ENCODE measurements at regions not wholly inside any gene's neighbourhood (a gene's known extent, or its start where the extent isn't known, plus 50 kb on each side); places are given as distances from the start of the nearest gene placed in this dataset.

DNA sequence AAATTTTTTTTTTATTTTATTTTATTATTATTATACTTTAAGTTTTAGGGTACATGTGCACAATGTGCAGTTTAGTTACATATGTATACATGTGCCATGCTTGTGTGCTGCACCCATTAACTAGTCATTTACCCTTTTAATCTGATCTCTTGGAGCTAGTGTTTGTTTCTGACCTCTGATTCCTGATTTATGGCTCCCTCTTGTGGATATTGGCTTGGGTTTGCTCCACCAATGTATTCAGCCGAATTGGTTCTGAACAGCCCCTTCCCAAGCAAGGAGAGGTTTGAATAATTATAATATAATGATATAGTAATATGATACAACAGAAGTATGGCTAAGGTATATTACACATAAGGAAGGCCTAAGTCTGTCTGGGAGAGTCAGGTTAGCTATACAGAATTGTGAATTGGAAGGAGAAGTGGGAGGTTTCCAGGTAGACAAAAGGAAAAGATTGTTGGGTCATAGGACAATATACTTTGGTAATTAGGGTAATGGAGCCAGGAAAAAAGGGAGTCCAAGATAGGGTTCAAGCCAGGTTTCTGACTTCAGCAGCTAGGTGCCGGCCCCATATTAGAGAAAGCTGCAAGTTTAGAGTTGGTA, 53.1 kb upstream of the HMCN1 start:
- H3K36me3 ChIP-seq (ENCODE audit: control insufficient read depth in 4 of 4, insufficient read depth in 4 of 4, low read length in 3 of 4), result no peaks in the 10 kb centered on the region
- ChIA-PET POLR2A (interaction anchor here (0.6 kb wide), 2 partner anchors 139 to 362 kb away, joined by 3 to 10 read pairs; no protein-coding TSS in a partner anchor), CTCF (interaction anchor here (0.7 to 3.3 kb wide), 18 partner anchors 9 to 538 kb away, joined by 3 to 20 read pairs (median 5); partner anchors contain the start of gene IVNS1ABP)
- H3K4me1 ChIP-seq (ENCODE audit: control extremely low read depth in 1 of 4, control insufficient read depth in 4 of 4, insufficient read depth in 4 of 4, low read length in 3 of 4), result peaks cover 0 to 11% (median 7%) of the 10 kb centered on the region in 4 experiments
- WGBS (ENCODE audit: insufficient coverage), result no CpG with 5 or more reads among the region's 2 CpGs
- H3K27ac ChIP-seq (ENCODE audit: insufficient read depth in 1 of 2, low read depth in 1 of 2, low read length in 2 of 2, poor library complexity in 1 of 2, severe bottlenecking in 2 of 2), result no peak overlapping the region
- no peak overlapping the region for H3K4me3 ChIP-seq (ENCODE audit: control insufficient read depth in 1 of 7, extremely low read depth in 1 of 7, insufficient read depth in 4 of 7, low read depth in 2 of 7, low read length in 6 of 7)
- no peaks in the 10 kb centered on the region for H3K9me3 ChIP-seq (ENCODE audit: control extremely low read depth in 1 of 5, control insufficient read depth in 4 of 5, insufficient read depth in 2 of 5, low read depth in 1 of 5, low read length in 4 of 5)
- H3K27me3 ChIP-seq (replicated peaks in 2 of 5; ENCODE audit: control insufficient read depth in 4 of 5, insufficient read depth in 5 of 5, low read length in 4 of 5), result no peaks in the 10 kb centered on the region
- DNase-seq, result peak; percentile 55 to 65 (median 61)

DNA sequence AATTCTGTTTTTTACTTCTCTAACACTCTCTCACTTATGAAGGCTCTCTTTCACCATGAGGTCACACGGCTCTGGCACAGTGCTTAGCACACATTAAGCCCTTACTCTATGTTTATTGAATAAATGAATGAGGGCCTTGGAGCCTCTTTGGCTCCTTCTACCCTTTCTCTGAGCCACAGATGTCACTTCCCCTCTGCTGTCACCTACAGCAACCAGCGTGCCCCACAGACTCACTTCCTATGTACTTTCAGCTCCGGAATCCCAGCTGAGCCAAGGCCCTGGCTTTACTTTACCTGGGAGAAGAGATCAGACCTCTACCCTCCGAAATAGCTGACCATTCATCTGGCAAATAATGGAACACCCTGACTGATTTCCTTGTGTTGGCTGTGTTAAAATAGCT, 53.7 kb upstream of the HMCN1 start:
- peak in 2 of 3 donors; percentile 40 to 46 for DNase-seq
- no peaks in the 10 kb centered on the region for H3K27me3 ChIP-seq (replicated peaks in 2 of 5; ENCODE audit: control insufficient read depth in 4 of 5, insufficient read depth in 5 of 5, low read length in 4 of 5)
- H3K9me3 ChIP-seq (ENCODE audit: control extremely low read depth in 1 of 5, control insufficient read depth in 4 of 5, insufficient read depth in 2 of 5, low read depth in 1 of 5, low read length in 4 of 5), result no peaks in the 10 kb centered on the region
- WGBS (ENCODE audit: insufficient coverage), result 28% methylated on average over 3 of the region's 4 CpGs
- CTCF ChIA-PET, result interaction anchor here (0.7 to 3.3 kb wide), 16 partner anchors 8 to 527 kb away, joined by 3 to 20 read pairs (median 6); partner anchors contain the start of gene IVNS1ABP
- H3K4me1 ChIP-seq (ENCODE audit: control extremely low read depth in 1 of 4, control insufficient read depth in 4 of 4, insufficient read depth in 4 of 4, low read length in 3 of 4), result peaks cover 0 to 11% (median 7%) of the 10 kb centered on the region in 4 experiments
- H3K36me3 ChIP-seq (ENCODE audit: control insufficient read depth in 4 of 4, insufficient read depth in 4 of 4, low read length in 3 of 4), result no peaks in the 10 kb centered on the region
- POLR2A ChIA-PET, result no interaction called here
- no peak overlapping the region for H3K27ac ChIP-seq (ENCODE audit: insufficient read depth in 1 of 2, low read depth in 1 of 2, low read length in 2 of 2, poor library complexity in 1 of 2, severe bottlenecking in 2 of 2)
- H3K4me3 ChIP-seq (ENCODE audit: control insufficient read depth in 1 of 7, extremely low read depth in 1 of 7, insufficient read depth in 4 of 7, low read depth in 2 of 7, low read length in 6 of 7), result peak overlapping the region in 2 of 7 experiments; percentile 3 to 15

GRCh38 chr1:185679220-185679619, 55.0 kb upstream of the HMCN1 start:
- CTCF ChIA-PET, result interaction anchor here (1.2 to 3.3 kb wide), 6 partner anchors 9 to 440 kb away, joined by 3 to 20 read pairs (median 8); no protein-coding TSS in a partner anchor
- WGBS (ENCODE audit: insufficient coverage), result 90% methylated on average over 5 of the region's 5 CpGs
- Histone ChIP-seq H3K27ac (ENCODE audit: insufficient read depth in 1 of 2, low read depth in 1 of 2, low read length in 2 of 2, poor library complexity in 1 of 2, severe bottlenecking in 2 of 2) (no peak overlapping the region), H3K9me3 (ENCODE audit: control extremely low read depth in 1 of 5, control insufficient read depth in 4 of 5, insufficient read depth in 2 of 5, low read depth in 1 of 5, low read length in 4 of 5) (no peaks in the 10 kb centered on the region), H3K4me1 (ENCODE audit: control extremely low read depth in 1 of 4, control insufficient read depth in 4 of 4, insufficient read depth in 4 of 4, low read length in 3 of 4) (peaks cover 0 to 20% (median 11%) of the 10 kb centered on the region in 4 experiments), H3K36me3 (ENCODE audit: control insufficient read depth in 4 of 4, insufficient read depth in 4 of 4, low read length in 3 of 4) (no peaks in the 10 kb centered on the region), H3K27me3 (replicated peaks in 2 of 5; ENCODE audit: control insufficient read depth in 4 of 5, insufficient read depth in 5 of 5, low read length in 4 of 5) (no peaks in the 10 kb centered on the region), H3K4me3 (ENCODE audit: control insufficient read depth in 1 of 7, extremely low read depth in 1 of 7, insufficient read depth in 4 of 7, low read depth in 2 of 7, low read length in 6 of 7) (no peak overlapping the region)
- POLR2A ChIA-PET, result no interaction called here
- DNase-seq, result no peak

- ChIA-PET POLR2A (no interaction called here), CTCF (interaction anchor here (2.2 kb wide), 1 partner anchor 438 kb away, joined by 10 read pairs; no protein-coding TSS in a partner anchor)
- H3K36me3 ChIP-seq (ENCODE audit: control insufficient read depth in 4 of 4, insufficient read depth in 4 of 4, low read length in 3 of 4), result no peaks in the 10 kb centered on the region
- no peak for DNase-seq
- peaks cover 0 to 36% (median 15%) of the 10 kb centered on the region in 4 experiments for H3K4me1 ChIP-seq (ENCODE audit: control extremely low read depth in 1 of 4, control insufficient read depth in 4 of 4, insufficient read depth in 4 of 4, low read length in 3 of 4)
- no peak overlapping the region for H3K27ac ChIP-seq (ENCODE audit: insufficient read depth in 1 of 2, low read depth in 1 of 2, low read length in 2 of 2, poor library complexity in 1 of 2, severe bottlenecking in 2 of 2)
- WGBS (ENCODE audit: insufficient coverage), result 100% methylated on average over 1 of the region's 1 CpG
- no peak overlapping the region for H3K4me3 ChIP-seq (ENCODE audit: control insufficient read depth in 1 of 7, extremely low read depth in 1 of 7, insufficient read depth in 4 of 7, low read depth in 2 of 7, low read length in 6 of 7)
- H3K27me3 ChIP-seq (replicated peaks in 2 of 5; ENCODE audit: control insufficient read depth in 4 of 5, insufficient read depth in 5 of 5, low read length in 4 of 5), result no peaks in the 10 kb centered on the region
- H3K9me3 ChIP-seq (ENCODE audit: control extremely low read depth in 1 of 5, control insufficient read depth in 4 of 5, insufficient read depth in 2 of 5, low read depth in 1 of 5, low read length in 4 of 5), result no peaks in the 10 kb centered on the region
Observed at GRCh38 chr1:185676969-185677368, 57.2 kb upstream of the HMCN1 start.

- Histone ChIP-seq H3K27me3 (replicated peaks in 2 of 5; ENCODE audit: control insufficient read depth in 4 of 5, insufficient read depth in 5 of 5, low read length in 4 of 5) (no peaks in the 10 kb centered on the region), H3K9me3 (ENCODE audit: control extremely low read depth in 1 of 5, control insufficient read depth in 4 of 5, insufficient read depth in 2 of 5, low read depth in 1 of 5, low read length in 4 of 5) (no peaks in the 10 kb centered on the region), H3K4me3 (ENCODE audit: control insufficient read depth in 1 of 7, extremely low read depth in 1 of 7, insufficient read depth in 4 of 7, low read depth in 2 of 7, low read length in 6 of 7) (peak overlapping the region in 1 of 7 experiments; percentile 32), H3K4me1 (ENCODE audit: control extremely low read depth in 1 of 4, control insufficient read depth in 4 of 4, insufficient read depth in 4 of 4, low read length in 3 of 4) (peaks cover 5 to 27% (median 9%) of the 10 kb centered on the region in 4 experiments), H3K36me3 (ENCODE audit: control insufficient read depth in 4 of 4, insufficient read depth in 4 of 4, low read length in 3 of 4) (no peaks in the 10 kb centered on the region), H3K27ac (ENCODE audit: insufficient read depth in 1 of 2, low read depth in 1 of 2, low read length in 2 of 2, poor library complexity in 1 of 2, severe bottlenecking in 2 of 2) (no peak overlapping the region)
- 7% methylated on average over 3 of the region's 5 CpGs for whole genome bisulfite sequencing (ENCODE audit: insufficient coverage)
- peak in 2 of 3 donors; percentile 28 to 46 for DNase-seq
- CTCF ChIA-PET, result interaction anchor here (1.5 kb wide), 1 partner anchor 114 kb away, joined by 3 read pairs; no protein-coding TSS in a partner anchor
- POLR2A ChIA-PET, result no interaction called here
Observed at GRCh38 chr1:185674201-185674600, 60.0 kb upstream of the HMCN1 start.

- 36% methylated on average over 2 of the region's 3 CpGs for WGBS (ENCODE audit: insufficient coverage)
- H3K27me3 ChIP-seq (replicated peaks in 2 of 5; ENCODE audit: control insufficient read depth in 4 of 5, insufficient read depth in 5 of 5, low read length in 4 of 5), result no peaks in the 10 kb centered on the region
- H3K36me3 ChIP-seq (ENCODE audit: control insufficient read depth in 4 of 4, insufficient read depth in 4 of 4, low read length in 3 of 4), result no peaks in the 10 kb centered on the region
- no peaks in the 10 kb centered on the region for H3K9me3 ChIP-seq (ENCODE audit: control extremely low read depth in 1 of 5, control insufficient read depth in 4 of 5, insufficient read depth in 2 of 5, low read depth in 1 of 5, low read length in 4 of 5)
- CTCF ChIA-PET, result interaction anchor here (1.5 to 1.9 kb wide), 2 partner anchors 8 to 112 kb away, joined by 3 to 7 read pairs; no protein-coding TSS in a partner anchor
- no peak overlapping the region for H3K27ac ChIP-seq (ENCODE audit: insufficient read depth in 1 of 2, low read depth in 1 of 2, low read length in 2 of 2, poor library complexity in 1 of 2, severe bottlenecking in 2 of 2)
- peaks cover 5 to 27% (median 9%) of the 10 kb centered on the region in 4 experiments for H3K4me1 ChIP-seq (ENCODE audit: control extremely low read depth in 1 of 4, control insufficient read depth in 4 of 4, insufficient read depth in 4 of 4, low read length in 3 of 4)
- DNase-seq, result peak in 1 of 3 donors; percentile 29
- no peak overlapping the region for H3K4me3 ChIP-seq (ENCODE audit: control insufficient read depth in 1 of 7, extremely low read depth in 1 of 7, insufficient read depth in 4 of 7, low read depth in 2 of 7, low read length in 6 of 7)
- POLR2A ChIA-PET, result no interaction called here
Observed at GRCh38 chr1:185672719-185673360, 61.4 kb upstream of the HMCN1 start.

- CTCF ChIA-PET, result interaction anchor here (0.7 to 2.8 kb wide), 30 partner anchors 10 to 865 kb away, joined by 3 to 20 read pairs (median 5); no protein-coding TSS in a partner anchor
- 21% methylated on average over 4 of the region's 6 CpGs for WGBS (ENCODE audit: insufficient coverage)
- DNase-seq, result peak; percentile 67 to 79 (median 77)
- POLR2A ChIA-PET, result no interaction called here
- Histone ChIP-seq H3K9me3 (ENCODE audit: control extremely low read depth in 1 of 5, control insufficient read depth in 4 of 5, insufficient read depth in 2 of 5, low read depth in 1 of 5, low read length in 4 of 5) (no peaks in the 10 kb centered on the region), H3K27ac (ENCODE audit: insufficient read depth in 1 of 2, low read depth in 1 of 2, low read length in 2 of 2, poor library complexity in 1 of 2, severe bottlenecking in 2 of 2) (no peak overlapping the region), H3K4me3 (ENCODE audit: control insufficient read depth in 1 of 7, extremely low read depth in 1 of 7, insufficient read depth in 4 of 7, low read depth in 2 of 7, low read length in 6 of 7) (peak overlapping the region in 1 of 7 experiments; percentile 7), H3K27me3 (replicated peaks in 2 of 5; ENCODE audit: control insufficient read depth in 4 of 5, insufficient read depth in 5 of 5, low read length in 4 of 5) (no peaks in the 10 kb centered on the region), H3K4me1 (ENCODE audit: control extremely low read depth in 1 of 4, control insufficient read depth in 4 of 4, insufficient read depth in 4 of 4, low read length in 3 of 4) (peaks cover 5 to 25% (median 9%) of the 10 kb centered on the region in 4 experiments), H3K36me3 (ENCODE audit: control insufficient read depth in 4 of 4, insufficient read depth in 4 of 4, low read length in 3 of 4) (no peaks in the 10 kb centered on the region)
Observed at GRCh38 chr1:185670187-185670627, 64.0 kb upstream of the HMCN1 start.
